Neutrophil (primary cell): ENCODE measurements at regions not wholly inside any gene's neighbourhood (a gene's known extent, or its start where the extent isn't known, plus 50 kb on each side); places are given as distances from the start of the nearest gene placed in this dataset.
A peak's percentile ranks its signal among the peaks of the same experiment; 100 is the strongest.

Source experiments
- H3K27ac ChIP-seq: fragments of 200-600 bp; sonication (generic); 2 replicates; pipeline ENCODE4 v1.5.1; 2016; ENCODE audit warnings: mild to moderate bottlenecking, moderate library complexity
- H3K27me3 ChIP-seq: fragments of 200-600 bp; sonication (generic); 2 replicates; pipeline ENCODE4 v1.6.0; 2016; ENCODE audit warnings: mild to moderate bottlenecking
- H3K36me3 ChIP-seq: fragments of 200-600 bp; sonication (generic); 2 replicates; pipeline ENCODE4 v1.5.1; 2017
- H3K4me1 ChIP-seq, 2 experiments: fragments of 200-600 bp in 1 of 2; sonication (generic) in 1 of 2; 1 replicate in 1 of 2; 2 replicates in 1 of 2; pipeline versions ENCODE4 v1.5.1 to v1.6.1; 2013 to 2016; ENCODE audit warnings: low read depth in 1 of 2, low read length in 1 of 2, mild to moderate bottlenecking in 1 of 2, moderate library complexity in 1 of 2; ENCODE audit not compliant: control insufficient read depth in 1 of 2, insufficient read depth in 1 of 2
- H3K4me3 ChIP-seq, 2 experiments: fragments of 200-600 bp in 1 of 2; sonication (generic) in 1 of 2; 1 replicate in 1 of 2; 2 replicates in 1 of 2; pipeline ENCODE4 v1.5.1; 2013 to 2016; ENCODE audit warnings: low read depth in 1 of 2, low read length in 1 of 2, mild to moderate bottlenecking in 1 of 2, moderate library complexity in 1 of 2
- H3K9me3 ChIP-seq: fragments of 200-600 bp; sonication (generic); 2 replicates; pipeline ENCODE4 v1.5.1; 2016
- TF ChIP-seq, protein P1 (sequence below): fragments of 200-600 bp; sonication (generic); IDR thresholded peaks from 2 replicates; pipeline ENCODE4 v1.5.1; 2016; ENCODE audit warnings: antibody characterized with exemption

DNA sequence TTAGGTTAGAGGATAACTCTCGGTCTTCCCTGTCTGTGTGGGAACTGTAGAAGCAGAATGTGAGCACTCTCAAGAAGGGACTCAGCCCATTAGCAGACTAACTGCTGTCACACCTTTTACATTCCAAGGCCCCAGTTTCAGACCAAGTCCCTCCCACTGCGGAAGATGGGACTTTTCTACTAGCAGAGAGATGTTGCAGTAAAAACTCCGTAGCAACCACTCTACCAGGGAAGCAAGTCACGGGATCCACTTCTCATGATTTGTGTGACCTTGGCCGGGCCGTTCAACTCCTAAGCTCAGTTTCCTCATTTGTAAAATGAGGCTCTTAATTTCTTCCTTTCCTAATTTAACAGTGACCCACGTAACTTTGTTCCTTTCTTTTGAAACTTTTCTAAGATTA, 77.1 kb upstream of the SLC4A11 start:
- Histone ChIP-seq H3K27me3 (no peaks in the 10 kb centered on the region), H3K27ac (peak overlapping the region; percentile 43), H3K4me3 (no peak overlapping the region), H3K9me3 (no peaks in the 10 kb centered on the region), H3K36me3 (no peaks in the 10 kb centered on the region), H3K4me1 (peaks cover 25 to 39% of the 10 kb centered on the region in 2 experiments)
- TF ChIP-seq, protein P1, sequence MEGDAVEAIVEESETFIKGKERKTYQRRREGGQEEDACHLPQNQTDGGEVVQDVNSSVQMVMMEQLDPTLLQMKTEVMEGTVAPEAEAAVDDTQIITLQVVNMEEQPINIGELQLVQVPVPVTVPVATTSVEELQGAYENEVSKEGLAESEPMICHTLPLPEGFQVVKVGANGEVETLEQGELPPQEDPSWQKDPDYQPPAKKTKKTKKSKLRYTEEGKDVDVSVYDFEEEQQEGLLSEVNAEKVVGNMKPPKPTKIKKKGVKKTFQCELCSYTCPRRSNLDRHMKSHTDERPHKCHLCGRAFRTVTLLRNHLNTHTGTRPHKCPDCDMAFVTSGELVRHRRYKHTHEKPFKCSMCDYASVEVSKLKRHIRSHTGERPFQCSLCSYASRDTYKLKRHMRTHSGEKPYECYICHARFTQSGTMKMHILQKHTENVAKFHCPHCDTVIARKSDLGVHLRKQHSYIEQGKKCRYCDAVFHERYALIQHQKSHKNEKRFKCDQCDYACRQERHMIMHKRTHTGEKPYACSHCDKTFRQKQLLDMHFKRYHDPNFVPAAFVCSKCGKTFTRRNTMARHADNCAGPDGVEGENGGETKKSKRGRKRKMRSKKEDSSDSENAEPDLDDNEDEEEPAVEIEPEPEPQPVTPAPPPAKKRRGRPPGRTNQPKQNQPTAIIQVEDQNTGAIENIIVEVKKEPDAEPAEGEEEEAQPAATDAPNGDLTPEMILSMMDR, result no peak

DNA sequence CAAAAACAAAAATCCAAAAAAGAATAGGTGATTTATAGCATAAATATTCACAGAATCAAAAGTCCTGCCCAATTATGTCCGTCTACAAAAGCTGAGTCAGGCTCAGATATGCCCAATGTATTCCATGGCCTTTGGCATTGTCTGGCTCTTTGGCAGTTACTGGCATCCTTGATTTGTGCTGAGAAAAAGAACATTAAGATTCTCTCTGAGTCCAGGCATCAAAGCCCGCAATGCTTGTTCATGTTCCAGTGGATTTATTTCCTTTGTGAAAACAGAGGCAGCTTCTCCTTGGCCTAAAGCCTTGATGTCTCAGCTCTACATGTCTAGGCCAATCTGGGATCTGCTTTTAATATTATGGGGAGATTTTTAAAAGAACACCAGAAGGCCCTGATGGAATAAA, 76.1 kb upstream of the SLC4A11 start:
- H3K9me3 ChIP-seq, result no peaks in the 10 kb centered on the region
- H3K4me3 ChIP-seq, result no peak overlapping the region
- no peaks in the 10 kb centered on the region for H3K27me3 ChIP-seq
- no peak overlapping the region for H3K27ac ChIP-seq
- TF ChIP-seq, protein P1, result no peak
- peaks cover 25 to 39% of the 10 kb centered on the region in 2 experiments for H3K4me1 ChIP-seq
- no peaks in the 10 kb centered on the region for H3K36me3 ChIP-seq

DNA sequence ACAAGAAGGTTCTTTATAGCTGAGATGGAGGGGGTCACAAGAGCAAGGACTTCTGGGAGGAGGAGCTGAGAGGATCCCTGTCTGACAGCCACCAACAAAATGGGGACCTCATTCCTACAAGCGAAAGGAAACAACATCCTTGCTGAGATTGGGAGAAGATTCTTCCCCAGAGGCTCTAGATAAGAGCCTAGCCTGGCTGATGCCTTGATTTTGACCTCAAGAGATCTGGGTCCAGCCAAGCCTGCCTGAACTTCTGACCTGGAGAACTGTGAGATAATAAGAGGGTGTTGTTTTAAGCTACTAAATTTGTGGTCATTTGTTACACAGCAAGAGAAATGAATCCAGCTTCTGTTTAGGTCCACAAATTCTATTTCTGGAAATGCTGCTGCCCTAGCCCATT, 75.4 kb upstream of the SLC4A11 start:
- Histone ChIP-seq H3K27me3 (no peaks in the 10 kb centered on the region), H3K36me3 (no peaks in the 10 kb centered on the region), H3K4me3 (no peak overlapping the region), H3K4me1 (peaks cover 25 to 39% of the 10 kb centered on the region in 2 experiments), H3K9me3 (no peaks in the 10 kb centered on the region), H3K27ac (peak overlapping the region; percentile 84)
- TF ChIP-seq, protein P1, result no peak

DNA sequence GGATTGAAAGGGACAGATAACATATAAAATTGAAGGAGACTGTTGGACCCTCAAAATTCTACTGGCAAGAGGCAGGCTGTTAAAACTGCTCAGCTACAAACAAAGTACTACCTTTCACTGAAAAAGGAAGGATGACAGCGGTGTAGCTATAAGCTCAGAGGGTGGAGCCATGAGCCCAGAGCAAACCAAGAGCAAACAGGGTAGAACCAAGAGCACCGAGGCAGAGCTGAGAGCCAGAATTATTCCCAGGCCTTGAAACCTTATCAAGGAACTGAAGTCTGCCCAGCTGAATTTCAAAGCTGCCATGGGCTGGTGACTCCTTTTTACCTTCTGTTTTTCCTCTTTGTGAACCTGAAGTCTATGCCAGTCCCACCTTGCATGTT, 74.7 kb upstream of the SLC4A11 start:
- H3K27ac ChIP-seq, result peak overlapping the region; percentile 84
- peaks cover 25 to 39% of the 10 kb centered on the region in 2 experiments for H3K4me1 ChIP-seq
- no peaks in the 10 kb centered on the region for H3K9me3 ChIP-seq
- TF ChIP-seq, protein P1, result no peak
- H3K36me3 ChIP-seq, result no peaks in the 10 kb centered on the region
- H3K27me3 ChIP-seq, result no peaks in the 10 kb centered on the region
- no peak overlapping the region for H3K4me3 ChIP-seq

DNA sequence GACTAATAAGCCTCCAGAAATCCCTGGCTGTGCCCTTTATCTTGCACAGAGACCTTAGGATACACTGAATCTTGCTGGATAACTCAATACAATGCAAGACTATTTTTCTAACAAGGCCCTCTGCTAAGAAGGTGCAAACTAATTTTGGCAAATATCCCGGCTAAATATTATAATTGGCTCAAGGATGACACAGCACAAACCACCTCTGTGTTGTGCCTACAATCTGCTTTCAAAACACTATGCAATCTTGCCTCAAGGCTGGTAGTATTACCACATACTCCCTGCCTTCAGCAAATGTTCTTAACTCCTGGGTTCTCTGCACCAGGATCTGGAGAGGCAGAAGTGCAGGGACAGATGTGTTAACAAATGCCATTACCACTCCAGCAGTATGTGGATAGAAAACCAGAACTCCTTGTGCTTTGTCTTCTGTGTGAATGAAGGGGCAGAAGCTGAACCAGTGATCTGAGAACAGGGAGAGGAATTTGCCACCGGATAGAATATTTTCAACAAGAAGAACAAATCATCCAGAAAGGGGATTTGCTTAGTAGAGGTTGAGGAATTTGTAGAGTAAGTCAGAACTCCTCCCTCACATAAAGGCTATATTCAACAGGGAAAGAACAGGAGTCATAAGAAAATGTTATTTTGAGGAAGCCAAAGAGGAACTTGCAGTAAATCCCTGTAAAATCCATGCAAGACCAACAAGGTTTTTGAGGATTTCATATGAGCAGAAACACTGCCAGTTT, 74.1 kb upstream of the SLC4A11 start:
- Histone ChIP-seq H3K4me3 (peak overlapping the region in 1 of 2 experiments; percentile 23), H3K9me3 (no peaks in the 10 kb centered on the region), H3K4me1 (peaks cover 25 to 39% of the 10 kb centered on the region in 2 experiments), H3K27me3 (no peaks in the 10 kb centered on the region), H3K27ac (peak overlapping the region; percentile 84), H3K36me3 (no peaks in the 10 kb centered on the region)
- TF ChIP-seq, protein P1, result no peak
